HG02571 (cell line): ENCODE measurements at regions not wholly inside any gene's neighbourhood (a gene's known extent, or its start where the extent isn't known, plus 50 kb on each side); places are given as distances from the start of the nearest gene placed in this dataset.
"Not testable (repeated sequence)": the region's sequence is repeated elsewhere in the genome, so short reads cannot be mapped to it uniquely, and the experiment has no call there.

Experiments used
- ATAC-seq: cut with Tn5 transposase; IDR thresholded peaks from one replicate; pipeline ENCODE4 v1.9.1; 2021; ENCODE audit warnings: mild to moderate bottlenecking, moderate library complexity; ENCODE audit not compliant: unreplicated experiment

DNA sequence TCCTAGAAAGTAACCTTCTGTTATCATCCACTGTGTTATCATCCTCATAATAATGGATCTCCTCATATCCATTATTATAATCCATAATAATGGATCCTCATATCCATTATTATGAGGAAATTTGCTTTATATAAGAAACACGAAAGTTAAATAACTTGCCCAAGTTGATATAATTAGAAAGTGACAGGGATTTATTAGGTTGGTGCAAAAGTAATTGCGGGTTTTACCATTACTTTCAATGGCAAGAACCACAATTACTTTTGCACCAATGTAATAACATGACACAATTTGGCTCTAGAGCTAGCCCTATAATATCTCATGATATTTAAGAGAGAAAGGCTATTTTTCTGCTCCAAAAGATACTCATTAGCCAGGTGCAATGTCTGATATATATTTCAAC lies 275.7 kb upstream of the STXBP5 start:
- ATAC-seq: no peak

DNA sequence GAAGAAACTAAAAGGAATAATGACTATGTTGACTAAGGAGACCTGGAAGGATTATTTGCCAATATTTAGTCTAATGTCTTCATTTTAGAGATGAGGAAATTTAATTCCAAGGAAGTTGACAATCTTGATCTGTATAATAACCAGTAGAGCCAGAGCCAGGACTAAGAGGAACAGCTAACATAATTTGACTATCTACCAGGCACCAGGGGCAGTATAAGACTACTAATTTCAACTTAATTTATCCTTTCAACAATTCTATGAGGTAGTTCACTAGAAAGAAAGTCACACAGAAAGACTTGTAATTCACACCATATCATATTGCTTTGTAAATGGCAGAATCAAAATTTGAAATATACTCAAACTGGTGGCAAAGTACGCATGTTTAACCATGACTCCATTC lies 273.0 kb upstream of the STXBP5 start:
- ATAC-seq: no peak

DNA sequence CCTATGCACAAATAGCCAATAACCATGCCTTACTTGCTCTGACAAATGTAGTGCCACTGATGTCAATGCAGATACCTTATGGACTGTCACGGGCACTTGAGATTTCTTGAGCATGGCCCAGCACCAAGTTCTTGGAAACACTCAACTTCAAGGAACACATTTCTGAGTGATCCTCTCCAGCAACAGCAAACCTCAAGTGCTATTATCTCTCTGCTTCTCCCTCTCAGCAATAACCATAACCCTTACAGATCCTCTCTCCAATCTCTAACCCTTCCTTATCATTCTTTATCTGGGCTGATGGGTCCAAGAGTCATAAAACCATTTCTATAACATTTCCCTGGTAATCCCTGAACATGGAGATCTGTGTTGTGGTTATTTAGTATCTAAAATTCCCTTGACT lies 266.9 kb upstream of the STXBP5 start:
- ATAC-seq: no peak

DNA sequence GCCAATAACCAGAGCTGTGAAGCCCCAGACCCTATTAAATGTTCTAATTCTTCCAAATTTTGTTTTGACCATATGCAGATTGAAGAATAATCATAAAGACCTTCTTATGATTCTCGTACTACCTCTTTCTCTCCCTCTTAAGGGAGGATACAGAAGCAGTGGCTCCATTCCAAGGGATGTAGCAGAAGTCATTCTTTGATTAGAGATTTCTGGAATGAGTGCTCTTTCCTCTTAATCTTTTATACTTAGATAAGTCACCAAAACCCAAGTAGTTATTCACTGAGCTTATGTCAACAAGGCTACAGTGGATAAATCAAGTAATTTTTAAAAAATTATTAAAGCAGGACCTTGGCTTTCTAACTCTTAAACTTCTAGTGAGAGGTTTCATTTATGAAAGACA lies 266.0 kb upstream of the STXBP5 start:
- no peak for ATAC-seq

DNA sequence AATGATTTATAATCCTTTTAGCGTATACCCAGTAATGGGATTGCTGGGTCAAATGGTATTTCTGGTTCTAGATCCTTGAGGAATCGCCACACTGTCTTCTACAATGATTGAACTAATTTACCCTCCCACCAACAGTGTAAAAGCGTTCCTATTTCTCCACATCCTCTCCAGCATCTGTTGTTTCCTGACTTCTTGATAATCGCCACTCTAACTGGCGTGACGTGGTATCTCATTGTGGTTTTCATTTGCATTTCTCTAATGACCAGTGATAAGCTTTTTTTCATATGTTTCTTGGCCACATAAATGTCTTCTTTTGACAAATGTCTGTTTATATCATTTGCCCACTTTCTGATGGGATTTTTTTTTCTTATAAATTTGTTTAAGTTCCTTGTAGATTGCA lies 264.8 kb upstream of the STXBP5 start:
- not testable (repeated sequence) for ATAC-seq

DNA sequence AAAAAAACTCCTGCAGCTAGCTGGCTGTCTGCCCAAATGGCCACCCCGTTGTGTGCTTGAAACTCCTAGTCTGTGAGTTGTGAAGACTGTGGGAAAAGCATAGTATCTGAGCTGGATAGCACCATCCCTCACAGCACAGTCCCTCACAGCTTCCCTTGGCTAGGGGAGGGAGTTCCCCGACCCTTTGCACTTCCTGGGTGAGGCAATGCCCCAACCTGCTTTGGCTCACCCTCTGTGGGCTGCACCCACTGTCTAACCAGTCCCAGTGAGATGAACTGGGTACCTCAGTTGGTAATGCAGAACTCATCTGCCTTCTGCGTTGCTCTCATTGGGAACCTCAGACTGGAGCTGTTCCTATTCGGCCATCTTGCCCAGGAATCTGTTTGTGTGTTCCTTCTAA lies 260.6 kb upstream of the STXBP5 start:
- no peak for ATAC-seq

DNA sequence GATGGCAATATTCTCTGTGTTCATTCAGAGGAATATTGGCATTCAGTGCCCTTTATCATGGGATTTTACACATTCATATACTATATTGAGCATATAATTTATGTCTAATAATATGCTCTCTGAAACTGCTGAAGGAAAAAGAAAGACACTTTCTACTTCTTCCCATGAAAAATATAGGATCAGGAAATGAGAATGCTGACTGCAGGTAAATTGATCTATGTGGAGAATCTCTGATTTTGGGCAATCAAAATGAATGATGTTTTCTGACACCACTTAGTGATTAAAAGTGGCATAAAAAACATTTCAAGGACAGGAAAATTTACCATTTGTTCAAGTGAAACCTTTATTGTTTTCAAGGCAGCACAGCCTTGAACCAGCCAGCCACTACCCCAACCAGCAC lies 260.1 kb upstream of the STXBP5 start:
- ATAC-seq: no peak

DNA sequence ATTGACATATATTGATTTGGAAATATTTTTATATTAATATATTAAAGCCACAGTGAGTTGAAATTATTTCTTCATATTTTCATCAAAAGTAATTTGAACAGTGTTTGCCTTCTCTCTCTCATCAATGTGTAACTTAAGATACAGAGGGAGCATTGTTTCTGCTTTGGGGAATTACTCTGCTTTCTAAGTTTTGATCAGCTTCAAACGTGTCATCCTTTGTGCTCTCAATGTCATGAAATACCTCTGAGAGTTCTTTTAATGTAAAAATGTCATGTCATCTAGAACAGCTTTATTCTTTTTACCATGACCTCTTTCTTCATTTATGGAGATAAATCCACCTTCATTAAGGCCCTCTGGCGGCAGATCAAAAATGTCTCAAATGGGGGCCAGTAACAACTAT lies 259.4 kb upstream of the STXBP5 start:
- ATAC-seq: no peak

DNA sequence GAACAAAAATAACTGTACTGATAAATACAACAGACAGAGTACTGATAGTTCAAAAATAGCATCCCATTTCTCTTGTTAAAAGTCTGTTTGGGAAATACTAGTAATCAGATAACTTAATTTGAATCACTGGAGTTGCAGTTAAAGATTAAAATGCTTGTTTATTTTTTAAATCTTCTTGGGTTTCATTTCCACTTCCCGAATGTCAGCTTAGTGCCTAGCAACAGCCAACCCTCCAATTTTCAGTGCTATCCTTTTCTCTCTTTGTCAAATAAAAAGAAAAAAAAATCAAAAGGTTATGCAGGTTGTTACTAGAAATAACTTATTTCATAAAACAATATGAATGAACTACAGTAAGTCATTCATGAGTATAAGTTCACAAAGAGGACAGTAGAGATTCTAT lies 257.7 kb upstream of the STXBP5 start:
- no peak for ATAC-seq

DNA sequence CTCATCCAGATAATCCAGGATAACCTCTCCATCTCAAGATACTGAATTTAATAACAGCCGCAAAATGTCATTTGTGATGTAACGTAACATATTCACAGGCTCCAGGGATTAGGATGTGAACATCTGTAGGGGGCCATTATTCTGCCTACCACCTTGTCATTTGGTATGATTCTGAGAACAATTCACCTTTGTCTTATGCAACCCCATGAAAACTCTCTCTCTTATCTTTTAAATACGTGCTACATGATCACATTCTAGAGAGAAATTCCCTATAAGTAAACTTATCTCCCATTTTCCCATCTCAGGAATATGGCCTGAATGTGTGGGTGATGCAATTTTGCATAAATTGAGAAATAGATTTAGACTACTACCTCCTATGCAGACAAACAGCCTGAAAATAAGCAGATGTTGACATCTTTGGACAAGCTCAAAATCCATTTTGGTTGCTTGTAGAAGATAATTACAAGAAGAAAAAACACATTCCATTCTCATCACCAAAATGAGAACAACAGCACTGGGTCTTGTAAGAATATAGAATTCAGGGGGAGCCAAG lies 255.4 kb upstream of the STXBP5 start:
- no peak for ATAC-seq

DNA sequence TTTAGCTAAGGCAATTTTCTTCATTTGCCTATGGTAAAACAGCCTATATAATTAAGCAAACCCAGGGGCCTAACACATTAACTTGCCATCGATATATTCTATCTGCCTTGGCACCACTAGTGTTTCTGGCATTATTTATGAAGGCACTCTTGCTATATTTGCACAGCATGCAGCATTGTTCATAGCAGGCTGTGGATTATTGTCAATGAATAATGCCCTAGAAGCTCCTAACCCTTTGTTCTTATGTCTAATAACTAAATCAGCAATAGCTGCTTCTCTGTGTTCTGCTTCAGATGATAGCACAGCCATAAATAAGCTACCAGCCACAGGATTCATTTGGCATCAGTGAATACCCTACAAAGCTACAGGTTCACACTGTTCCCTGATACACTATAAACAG lies 254.8 kb upstream of the STXBP5 start:
- ATAC-seq: no peak

DNA sequence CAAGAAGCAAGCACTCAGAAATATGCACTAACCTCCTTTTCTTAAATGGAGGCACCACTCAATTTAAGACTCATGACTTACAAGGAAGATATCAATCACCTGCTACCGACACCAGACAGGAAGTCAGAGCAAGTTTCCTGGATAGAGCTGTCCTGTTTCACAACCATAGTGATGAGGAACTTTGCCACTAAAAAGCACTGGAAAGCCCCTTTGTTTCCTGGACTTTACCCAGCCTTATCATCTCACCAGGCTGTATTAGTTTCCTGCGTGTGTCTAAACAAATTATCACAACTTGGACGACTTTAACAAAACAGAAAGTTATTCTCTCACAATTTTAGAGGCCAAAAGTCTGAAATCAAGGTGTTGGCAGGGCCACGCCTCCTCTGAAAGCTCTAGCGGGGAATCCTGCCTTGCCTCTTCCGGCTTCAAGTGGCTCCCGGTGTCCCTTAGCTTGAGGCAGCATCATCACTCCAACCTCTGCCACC lies 253.8 kb upstream of the STXBP5 start:
- ATAC-seq: no peak

DNA sequence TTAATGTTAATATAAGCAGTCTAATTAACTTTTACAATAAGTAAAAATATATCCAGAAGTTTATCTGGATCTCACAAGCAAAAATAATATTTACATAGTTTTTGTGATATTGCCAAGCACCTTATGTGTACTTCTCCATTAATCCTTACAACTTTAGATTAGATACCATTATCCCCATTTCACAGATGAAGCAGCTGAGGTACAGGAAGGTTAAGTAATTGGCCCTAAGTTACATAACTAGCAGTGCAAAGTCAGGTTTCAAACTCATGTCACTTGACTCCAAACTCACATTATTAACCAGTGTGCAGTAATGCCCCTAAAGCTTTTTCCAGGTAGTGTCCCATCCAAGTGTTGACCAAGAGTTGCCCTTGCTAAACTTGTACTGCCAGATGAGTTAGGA lies 248.6 kb upstream of the STXBP5 start:
- ATAC-seq: no peak

DNA sequence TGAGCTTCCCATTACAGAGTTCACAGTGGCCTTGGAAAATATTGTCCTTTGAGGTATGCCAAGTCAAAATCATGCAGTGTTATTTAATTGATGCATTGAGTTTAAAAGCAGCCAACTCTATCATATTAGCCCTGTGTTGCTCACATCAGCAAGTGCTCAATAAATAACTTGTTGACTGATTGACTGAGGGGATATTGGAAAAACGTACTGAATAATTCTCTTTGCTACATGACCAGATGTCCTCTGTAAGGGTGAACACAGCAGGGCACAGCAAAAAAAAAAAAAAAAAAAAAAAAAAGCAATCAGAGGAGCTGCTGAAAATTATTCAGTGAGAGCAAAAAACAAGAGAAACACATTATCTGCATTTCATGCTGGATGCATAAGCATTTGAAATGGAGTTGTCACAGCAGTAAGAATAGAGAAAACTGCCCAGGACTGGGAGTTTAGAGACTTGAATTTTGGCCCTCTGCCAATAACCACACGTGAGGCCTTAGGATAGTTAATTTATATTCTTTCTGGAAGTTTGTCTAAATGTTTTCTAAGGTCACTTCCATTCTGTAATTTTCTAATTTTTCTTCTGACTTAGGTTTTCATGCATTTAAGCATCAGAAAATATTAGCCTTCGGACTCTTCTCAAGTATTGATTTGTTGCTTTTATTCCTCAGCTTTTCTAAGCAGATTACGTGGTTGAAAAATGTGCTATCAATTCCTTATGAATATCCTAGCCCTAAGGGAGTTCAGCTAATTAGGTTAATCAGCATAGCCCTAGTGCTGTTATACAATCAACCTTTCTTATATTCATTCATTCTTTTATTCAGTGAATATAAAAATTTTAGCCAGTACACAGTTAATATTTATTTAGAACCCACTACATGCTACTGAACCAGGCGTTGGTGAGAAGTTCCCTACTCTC lies 246.8 kb upstream of the STXBP5 start:
- no peak for ATAC-seq

DNA sequence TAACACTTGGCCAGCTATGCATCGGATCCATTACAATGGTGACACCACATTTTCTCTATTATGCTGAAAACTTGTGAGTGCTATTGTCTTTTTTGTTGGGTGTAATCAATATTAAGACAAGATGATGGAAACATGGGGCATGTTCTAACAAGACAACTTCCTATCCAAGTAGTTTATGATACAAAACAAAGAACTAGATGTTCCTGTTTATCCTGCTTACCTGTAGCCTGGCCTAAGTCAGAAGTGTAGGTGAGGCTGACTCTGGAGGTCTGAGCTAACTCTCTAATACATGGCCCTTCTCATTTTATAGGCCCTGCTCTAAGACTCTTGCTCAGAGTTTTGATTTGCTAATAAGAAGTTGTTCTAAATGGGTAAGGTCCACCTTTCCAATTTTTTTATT lies 242.4 kb upstream of the STXBP5 start:
- ATAC-seq: no peak

DNA sequence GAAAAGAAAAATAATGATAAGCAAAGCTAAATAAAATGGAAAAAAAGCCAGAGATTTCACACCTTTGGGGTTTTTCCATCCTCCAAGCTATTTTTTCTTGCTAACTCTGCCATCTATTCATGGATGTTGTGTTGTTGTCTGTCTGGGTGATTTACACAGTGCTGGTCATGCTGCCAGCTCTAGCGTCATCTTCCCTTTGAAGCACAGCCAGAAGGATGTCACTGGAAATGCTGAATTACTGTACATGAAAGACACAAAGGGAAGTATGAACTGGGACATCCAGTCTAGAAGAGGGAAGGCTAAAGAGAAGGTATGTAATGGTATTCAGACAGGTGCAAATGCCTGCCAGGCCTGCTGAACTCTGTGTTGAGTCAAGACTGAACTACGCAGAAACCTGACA lies 241.9 kb upstream of the STXBP5 start:
- ATAC-seq: no peak

DNA sequence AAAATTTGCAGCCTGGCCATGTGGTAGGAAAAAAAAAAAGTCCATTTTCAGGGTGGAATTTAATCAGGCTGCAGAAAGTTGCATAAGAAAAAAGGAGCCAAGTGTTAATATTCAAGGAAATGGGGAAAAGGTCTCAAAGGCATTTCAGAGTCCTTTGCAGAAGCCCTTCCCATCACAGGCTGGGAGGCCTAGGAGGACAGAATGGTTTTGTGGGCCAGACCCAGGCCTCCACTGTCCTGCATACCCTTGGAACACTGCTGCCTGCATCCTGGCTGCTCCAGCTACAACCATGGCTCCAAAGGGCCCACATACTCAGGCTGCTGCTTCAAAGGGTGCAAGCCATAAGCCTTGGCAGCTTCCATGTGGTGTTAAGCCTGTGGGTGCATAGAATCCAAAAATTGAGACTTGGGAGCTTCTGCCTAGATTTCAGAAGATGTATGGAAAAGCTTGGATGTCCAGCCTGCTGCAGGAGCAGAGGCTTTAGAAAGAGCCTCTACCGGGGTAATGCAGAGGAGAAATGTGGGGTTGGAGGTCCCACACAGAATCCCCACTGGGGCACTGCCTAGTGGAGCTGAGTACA lies 239.0 kb upstream of the STXBP5 start:
- no peak for ATAC-seq

DNA sequence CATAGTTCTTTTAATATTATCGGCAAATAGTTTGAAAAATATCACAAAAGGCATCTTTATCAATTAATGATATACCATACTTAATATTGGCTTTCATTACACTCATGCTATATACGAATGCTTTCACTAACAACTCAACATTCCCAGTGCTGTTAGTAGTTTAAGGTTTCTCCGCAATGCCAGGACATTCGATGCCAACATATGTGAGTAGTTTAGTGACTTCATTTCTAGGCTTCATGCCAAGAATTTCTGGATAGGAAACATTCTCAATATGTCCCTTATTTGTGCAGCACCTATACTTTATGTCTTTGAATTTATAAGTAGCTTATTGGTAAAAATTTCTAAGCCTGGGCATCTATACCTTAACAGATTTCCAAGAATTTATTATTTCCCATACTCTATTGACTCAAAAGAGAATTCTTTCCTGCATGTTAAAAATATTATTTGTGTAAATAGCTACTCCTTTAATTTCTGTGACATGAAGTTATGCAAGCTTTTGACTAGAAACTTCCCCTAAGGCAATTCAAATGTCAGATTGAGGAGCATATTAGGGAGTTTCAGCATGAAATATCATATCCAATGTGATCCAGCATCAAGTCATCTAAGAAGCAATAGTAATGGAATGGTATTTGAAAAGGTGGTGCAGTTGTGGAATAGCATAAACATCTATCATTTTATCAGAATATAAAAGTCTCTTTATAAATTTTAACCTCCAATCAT lies 236.0 kb upstream of the STXBP5 start:
- ATAC-seq: no peak

DNA sequence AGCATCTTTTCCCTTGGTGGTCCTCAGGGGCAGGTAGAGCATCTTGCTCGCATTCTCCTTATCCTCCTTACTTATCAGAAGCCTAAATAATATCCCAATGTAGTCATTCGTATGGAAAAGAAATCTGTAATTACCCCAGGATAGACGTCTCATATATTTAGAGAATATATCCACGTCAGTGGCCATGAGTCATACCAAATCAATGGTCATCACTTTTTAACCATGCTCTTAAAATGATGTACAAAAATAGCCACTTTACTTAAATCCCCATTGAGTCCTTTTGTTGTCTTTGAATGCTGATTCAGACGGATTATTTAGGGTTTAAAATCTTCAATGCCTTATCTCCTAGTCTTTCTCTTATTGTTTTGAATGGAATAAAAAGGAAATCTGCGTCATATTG lies 231.7 kb upstream of the STXBP5 start:
- ATAC-seq: no peak

DNA sequence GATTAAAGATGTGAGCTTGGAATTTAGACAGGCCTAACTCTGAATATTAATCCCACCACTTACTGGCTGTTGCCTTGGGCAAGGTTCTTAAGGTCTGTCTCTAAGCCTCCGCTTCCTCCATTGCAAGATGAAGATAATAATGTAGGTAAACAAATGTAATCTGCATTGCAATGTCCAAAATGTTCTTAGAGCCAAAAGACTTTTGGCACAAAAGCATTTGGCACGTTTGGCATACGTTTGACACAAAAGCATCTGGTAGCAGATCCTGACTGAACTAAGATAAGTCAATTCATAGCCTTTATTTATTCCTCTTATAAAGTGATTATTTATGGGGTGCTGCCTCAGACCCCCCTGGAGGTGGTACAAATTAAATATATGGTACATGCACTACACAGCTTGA lies 229.9 kb upstream of the STXBP5 start:
- no peak for ATAC-seq

DNA sequence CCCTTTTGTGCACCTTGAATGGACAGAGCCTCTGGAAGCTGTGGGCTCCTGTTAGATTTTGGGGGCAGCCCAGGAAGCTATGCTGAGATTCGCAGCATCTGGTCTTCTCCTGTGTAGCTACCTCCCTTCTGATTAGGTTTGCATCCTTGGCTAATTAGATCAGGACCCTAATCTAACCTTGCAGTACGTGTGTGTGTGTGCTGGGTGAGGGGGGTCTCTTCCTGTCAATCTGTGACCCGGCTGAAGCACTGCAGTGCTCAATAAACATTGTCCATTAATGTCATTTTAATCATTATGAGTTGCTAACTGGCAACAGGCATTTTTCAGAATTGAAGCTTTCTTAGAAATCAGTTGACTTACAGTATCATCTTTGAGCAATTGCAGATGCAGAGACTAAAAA lies 229.1 kb upstream of the STXBP5 start:
- no peak for ATAC-seq

DNA sequence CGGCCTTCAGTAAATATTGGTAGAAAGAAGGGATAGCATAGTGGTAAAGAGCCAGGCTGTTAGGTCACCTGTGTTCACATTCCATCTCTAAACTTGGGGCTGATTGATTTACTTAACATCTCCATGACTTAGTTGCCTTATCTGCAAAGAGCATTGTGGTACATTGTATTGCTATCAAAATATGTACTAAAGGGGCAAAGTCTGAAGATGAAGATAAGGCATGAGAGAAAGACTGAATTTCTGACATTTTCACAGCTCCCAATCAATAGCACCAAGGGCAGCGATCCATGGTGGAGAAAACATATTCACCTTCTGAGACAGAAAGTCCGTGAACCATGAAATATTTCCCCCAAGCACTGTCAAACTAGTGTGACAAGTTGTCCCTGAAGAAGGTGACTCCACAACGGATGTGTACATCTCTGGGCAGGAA lies 223.3 kb upstream of the STXBP5 start:
- ATAC-seq: no peak
